Mucosa of gallbladder (tissue), 1 donor: ENCODE measurements at regions not wholly inside any gene's neighbourhood (a gene's known extent, or its start where the extent isn't known, plus 50 kb on each side); places are given as distances from the start of the nearest gene placed in this dataset.

Source experiments
- DNase-seq: peaks from one replicate; pipeline ENCODE4 v3.0.0-alpha.2; 2020; ENCODE audit warnings: low spot score
- donor health status: DM: no; HTN: no; CAD: no.

GRCh38 chr18:22073411-22073810, 96.0 kb upstream of the GATA6 start:
- no peak for DNase-seq

DNA sequence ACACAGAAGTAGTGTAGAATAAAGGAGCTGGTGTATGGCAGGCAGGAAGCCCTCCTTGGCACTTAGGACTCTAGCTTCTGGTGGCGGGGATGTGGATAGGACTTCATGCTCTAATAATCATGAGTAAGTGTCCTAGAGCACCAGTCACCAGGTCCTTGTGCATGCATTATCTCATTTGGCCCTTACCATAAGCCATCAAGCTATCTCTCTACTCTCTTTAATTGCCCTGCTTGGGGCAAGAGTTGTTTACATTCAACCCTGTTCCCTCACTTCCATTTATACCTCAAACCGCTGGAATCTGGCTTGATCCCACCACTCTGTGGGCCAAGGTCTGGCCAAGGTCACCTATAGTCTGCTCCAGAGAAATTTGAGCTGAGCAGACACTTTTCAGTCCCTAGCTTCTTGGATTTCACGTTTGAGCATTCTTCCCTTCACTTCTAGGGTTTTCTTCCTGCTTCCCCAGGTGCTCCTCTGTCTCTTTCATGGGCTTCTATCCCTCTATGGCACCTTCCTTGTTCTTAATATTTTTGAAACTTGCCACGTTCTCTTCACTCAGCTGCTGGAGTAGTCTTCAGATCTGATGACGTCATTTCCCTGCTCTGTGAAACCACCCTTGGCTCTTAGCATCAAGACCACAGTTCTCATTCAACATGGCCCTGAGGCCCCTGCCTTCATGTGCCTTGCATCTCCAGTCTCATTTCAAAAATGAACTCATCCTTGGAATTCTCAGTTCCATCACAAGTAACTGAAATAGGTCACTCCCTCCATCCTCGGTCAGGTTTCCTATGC, 94.9 kb upstream of the GATA6 start:
- DNase-seq, result no peak

- no peak for DNase-seq
Measured at GRCh38 chr18:22080035-22080434, 89.4 kb upstream of the GATA6 start.

DNA sequence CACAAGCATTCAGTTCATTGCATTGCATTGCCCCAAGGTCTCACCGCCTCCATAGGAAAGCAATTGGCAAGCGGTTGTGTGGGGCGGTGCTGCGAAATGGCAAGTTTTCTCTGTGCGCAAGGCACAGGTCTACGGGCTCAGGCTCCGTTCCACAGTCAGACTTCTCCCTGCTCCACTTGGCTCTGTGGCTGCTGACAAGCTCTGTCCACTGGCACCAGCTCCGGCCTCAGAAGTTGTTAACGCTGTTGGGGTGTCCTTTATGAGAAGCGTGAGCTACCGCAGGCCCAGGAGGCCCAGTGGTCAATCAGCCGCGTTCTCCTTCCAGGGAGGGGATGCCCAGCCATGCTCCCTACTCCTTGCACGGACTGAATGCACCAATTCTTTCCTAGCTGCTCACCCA, 87.0 kb upstream of the GATA6 start:
- DNase-seq, result no peak

DNA sequence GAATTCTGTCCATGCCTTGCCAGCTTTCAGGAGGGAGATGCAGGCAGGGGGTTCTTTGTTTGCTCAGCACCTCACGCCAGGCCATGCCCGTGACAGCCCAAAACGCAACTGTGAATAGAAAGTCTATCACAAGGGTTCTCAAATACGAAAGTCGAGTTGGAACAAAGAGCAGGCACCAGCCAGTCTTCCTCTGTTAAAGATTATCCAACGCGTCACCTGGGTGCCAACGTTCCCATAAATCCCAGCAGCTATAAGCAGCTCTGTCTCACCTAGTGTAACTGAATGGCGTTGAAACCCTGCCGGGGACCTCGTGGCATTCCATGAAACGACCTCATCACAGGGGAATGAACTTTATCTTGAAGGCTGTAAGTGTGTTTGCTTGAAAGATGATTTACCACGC, 84.8 kb upstream of the GATA6 start:
- DNase-seq, result peak; percentile 78

DNA sequence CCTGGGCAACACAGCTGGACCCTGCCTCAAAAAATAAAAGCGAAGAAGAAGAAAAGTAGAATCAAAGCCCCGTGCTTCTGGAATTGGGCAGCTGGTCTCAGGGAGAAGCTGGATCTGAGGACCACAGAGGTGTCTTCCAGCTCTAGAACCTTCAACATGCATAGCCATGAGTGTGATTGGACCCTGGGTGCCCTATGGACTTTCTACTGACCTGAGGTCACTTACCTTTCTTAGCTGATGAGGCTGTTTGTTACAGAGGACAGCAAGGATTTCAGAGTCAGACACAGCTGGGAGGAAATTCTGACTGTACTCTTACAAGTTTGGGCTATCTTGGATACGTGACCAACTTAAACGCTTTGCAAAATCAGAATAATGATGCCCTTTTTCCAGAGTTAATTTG, 82.4 kb upstream of the GATA6 start:
- no peak for DNase-seq

- peak; percentile 75 for DNase-seq
Measured at GRCh38 chr18:22088029-22088428, 81.4 kb upstream of the GATA6 start.

GRCh38 chr18:22088996-22089640, 80.3 kb upstream of the GATA6 start:
- DNase-seq, result no peak

GRCh38 chr18:22091341-22091740, 78.0 kb upstream of the GATA6 start:
- no peak for DNase-seq

DNA sequence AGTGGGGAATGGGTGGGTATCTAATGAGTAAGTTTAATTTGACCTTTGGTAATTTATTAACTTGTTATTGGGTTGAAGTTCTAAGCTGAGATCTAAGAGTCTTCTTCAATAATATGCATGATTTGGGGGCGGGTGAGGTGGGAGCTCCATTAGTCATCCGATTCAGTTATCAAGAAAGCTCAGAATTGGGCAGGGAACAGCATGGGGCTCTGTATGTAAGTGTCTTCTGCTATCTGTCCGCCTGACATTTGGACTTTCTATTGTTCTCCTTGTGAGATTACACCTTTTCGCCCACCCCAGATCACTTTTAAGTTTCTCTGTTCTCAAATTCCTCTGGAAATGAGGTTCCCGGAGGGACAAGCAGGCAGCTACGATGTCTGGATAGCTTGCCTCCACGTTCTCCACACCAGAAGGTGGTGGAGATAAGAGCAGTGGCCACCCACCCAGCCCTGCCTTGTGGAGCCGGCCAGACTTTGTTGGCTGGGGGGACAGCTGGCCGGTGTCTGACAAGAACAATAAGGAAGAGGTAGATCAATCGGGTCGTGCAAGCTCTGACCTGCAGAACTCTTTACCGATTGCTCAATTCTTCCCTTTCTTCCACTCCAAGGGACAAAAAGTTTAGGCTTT, 75.5 kb upstream of the GATA6 start:
- no peak for DNase-seq

DNA sequence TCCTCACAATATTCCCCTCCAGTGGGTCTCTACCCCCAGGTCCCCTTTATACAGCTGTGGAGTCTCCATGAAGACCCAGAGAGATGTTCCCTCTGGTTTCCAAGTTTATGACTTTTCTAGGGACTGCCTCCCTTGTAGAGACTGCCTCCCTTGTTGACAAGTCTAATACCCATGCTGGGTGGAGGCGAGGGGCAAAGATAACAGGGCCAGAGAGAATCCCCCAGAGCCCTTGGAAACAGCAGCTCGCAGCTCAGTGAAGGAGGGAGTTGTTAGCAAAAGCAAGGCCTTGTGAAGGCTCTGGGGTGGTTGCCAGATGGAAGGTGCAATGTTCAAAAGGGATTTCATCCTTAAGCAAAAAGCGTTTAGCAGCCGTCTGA, 75.0 kb upstream of the GATA6 start:
- DNase-seq, result no peak

DNA sequence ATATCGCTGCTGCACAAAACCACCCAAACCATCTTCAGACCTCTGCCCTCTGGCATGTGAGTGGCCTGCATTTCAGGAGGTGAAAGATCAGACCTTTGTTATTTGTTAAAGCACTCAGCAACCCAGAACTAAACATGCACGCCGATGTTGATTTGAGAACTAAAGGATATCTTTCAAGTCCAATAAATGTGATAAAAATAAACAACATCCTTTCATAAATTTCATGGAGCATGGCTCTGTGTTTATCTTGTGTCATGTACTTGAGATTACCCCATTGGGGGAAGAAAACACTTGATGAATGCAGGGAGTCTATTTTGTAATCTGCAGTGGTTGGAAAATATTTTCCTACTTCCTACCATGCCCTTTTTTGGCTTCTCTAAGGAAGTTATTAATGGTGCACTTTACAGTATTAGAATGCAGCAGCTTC, 70.8 kb upstream of the GATA6 start:
- no peak for DNase-seq

GRCh38 chr18:22099925-22100324, 69.5 kb upstream of the GATA6 start:
- no peak for DNase-seq

DNA sequence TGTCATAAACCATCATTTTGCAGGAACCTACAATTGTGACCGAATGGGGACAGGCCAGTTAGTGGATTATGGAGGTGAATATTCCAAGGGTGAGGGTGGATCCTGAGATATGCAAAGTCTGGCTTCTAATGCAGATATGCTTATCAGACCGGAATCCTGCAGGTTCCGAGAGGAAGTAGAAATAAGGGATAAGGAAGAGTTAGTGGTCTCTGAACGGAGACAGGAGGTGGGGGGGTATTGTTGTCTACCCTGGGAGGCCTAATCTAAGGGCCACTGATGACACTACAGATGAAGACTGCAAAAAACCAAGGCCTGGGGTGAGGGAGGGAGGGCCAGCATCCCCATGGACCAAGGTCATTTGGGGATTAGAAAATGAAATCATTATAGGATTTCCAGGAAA, 67.7 kb upstream of the GATA6 start:
- no peak for DNase-seq

DNA sequence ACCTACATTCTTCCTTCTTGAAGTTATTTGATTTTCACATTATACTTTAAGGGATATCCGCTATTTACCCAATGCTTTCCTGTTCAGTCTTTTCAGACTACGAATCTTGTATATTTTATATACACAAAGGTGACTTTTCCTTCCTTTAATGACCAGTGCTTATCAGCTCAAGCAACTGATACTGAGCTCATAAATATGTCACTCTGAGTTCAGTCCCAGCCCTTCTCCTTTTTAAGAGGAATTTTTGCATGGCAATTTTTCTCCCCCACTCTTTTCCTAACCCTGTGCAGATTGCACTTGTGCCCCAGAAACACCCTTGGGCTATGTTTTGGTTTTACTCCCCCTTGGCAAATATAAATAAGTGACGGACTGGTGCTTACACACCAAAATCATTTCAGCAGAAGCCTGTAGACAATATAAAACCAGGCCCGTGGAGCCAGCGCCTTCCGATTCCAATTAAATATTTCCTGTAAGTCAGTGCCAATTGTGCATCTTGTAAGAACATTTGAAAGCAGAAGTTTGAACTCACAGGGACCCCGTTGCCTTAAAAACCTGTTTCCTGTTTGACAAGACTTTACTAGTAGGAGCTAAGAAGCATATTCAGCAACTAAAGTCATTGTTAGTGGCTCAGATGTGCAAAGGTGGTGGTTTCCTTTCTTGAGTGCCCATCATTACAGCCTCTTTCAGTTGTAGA, 66.3 kb upstream of the GATA6 start:
- no peak for DNase-seq

GRCh38 chr18:22103647-22104031, 65.8 kb upstream of the GATA6 start:
- no peak for DNase-seq

GRCh38 chr18:22106536-22107292, 62.7 kb upstream of the GATA6 start:
- peak; percentile 69 for DNase-seq

GRCh38 chr18:22108674-22109073, 60.7 kb upstream of the GATA6 start:
- DNase-seq, result no peak

GRCh38 chr18:22109535-22109934, 59.9 kb upstream of the GATA6 start:
- DNase-seq, result no peak

- DNase-seq, result no peak
Measured at GRCh38 chr18:22110461-22110924, 58.9 kb upstream of the GATA6 start.

- no peak for DNase-seq
Measured at GRCh38 chr18:22112215-22112614, 57.2 kb upstream of the GATA6 start.
